Left renal pelvis (tissue), 4 donors: ENCODE measurements at regions not wholly inside any gene's neighbourhood (a gene's known extent, or its start where the extent isn't known, plus 50 kb on each side); places are given as distances from the start of the nearest gene placed in this dataset.
A peak's percentile ranks its signal among the peaks of the same experiment; 100 is the strongest.

Experiments
- DNase-seq, 4 donors: peaks; one replicate each; pipeline ENCODE4 v3.0.0-alpha.2; 2013; ENCODE audit warnings: low read depth in 4 of 4, low spot score in 3 of 4

- DNase-seq, result no peak
Observed at GRCh38 chr13:33508060-33508459, 222.5 kb upstream of the STARD13 start.

- DNase-seq, result no peak
Observed at GRCh38 chr13:33509642-33510229, 224.2 kb upstream of the STARD13 start.

DNA sequence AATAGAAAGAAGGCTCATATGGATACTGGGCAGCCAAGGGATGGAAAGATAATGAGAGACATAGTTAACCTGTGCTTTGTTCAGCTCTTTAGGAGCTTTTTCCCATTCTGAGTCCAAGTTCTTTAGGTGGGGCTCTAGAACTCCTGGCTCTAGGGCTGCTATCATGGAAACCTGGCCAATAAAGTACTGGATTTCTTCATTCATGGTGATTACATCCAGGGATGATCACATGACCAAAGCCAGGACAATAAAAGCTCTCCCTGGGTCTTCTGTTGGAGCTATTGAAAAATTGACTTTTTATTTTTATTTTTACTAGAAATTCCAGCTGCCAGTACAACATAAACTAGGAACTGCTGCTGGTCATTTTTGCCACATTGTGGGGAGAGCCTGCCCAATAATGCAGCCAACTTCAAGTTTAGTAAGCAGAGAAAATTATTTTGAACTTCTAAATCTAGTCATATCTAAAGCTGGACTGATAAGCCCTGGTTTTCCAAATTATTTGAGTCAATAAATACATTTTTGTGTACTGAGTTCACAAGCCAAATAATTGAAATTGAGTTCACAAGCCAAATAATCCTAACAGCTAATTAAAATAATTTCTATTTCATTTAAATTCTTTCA lies 224.9 kb upstream of the STARD13 start:
- DNase-seq, result no peak

DNA sequence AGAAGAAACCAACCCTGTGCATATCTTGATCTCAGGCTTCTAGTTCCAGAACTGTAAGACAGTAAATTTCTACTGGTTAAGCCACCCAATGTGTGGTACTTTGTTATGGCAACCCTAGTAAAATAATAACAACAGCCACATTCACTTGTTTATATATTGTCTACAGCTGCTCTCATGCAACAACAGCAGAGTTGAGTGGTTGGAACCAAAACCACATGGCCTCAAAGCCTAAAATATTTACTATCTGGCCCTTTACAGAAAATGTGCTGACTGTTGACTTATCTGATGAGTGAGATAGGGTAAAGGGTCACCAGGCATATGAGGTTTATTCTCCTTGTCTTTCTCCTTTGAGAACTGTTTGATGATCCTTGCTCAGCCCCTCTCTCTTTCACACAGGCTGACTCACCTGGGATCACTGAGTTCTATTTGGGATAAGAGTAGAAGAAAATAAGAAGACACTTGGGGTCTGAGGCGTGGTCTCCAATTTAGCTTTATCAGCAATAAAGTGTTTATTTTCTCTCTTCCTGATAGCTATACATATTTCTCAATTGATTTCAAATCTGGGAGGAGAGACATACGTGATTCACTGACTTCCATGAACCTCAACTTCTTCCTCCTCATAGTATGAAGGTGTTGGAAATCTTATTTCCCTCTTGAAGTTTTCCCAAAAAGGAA lies 227.5 kb upstream of the STARD13 start:
- DNase-seq, result no peak

DNA sequence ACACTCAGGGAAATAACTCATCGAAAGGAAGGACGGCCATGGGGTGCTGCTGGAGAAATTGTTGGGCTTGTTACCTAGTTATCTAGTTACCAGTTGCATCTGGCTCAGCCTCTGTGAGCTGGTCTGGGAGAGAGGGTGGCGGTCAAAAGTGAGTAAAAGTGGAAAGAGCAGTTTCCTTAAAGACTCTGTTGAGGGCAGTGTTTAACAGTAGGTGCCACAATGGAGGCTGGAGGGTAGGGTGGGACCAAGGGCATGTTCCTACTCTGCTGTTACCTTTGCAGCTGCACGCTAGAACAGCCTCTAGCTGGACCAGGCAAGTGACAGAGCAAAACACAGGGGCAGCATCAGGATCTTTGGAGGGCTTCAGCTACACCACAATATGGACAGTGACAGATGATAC lies 228.8 kb upstream of the STARD13 start:
- no peak for DNase-seq

DNA sequence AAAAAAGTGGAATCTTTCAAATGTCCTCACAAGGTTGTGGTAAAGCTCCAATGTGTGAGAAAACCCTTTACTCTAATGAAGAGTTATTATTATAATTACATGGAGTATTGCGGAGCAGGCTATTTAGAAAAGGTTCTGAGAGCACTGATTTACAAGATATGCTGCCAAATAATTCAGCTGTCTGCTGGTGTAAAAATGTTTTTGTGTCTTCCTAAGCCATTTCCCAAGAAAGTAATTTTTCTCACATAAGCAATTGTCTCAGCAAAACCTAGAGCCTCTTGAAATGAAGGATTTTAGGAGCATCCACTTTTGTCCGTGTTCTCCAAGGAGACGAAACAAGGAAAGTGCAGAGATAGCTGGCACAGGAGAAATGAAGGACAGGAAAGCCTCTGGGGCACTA lies 229.6 kb upstream of the STARD13 start:
- DNase-seq, result no peak

GRCh38 chr13:33518452-33518851 lies 232.9 kb upstream of the STARD13 start:
- no peak for DNase-seq

- DNase-seq, result no peak
Observed at GRCh38 chr13:33519561-33520467, 234.3 kb upstream of the STARD13 start.

DNA sequence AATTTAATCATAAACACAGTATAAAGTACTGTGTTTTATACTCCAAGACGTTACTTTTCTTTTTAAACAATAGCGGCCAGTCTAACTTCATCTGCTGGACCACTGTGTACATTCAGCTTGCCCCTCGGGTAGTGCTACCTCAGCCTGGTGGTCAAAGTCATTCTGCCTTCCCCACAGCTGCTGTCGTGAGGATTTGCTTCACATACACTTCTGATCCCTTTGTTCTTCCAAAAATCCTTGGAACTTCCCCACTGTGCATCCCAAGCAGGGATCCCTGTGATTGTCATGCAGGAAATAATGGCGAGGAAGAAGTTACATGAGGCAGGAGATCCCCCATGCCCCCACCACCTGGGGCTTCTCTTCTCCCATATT lies 234.9 kb upstream of the STARD13 start:
- no peak for DNase-seq

DNA sequence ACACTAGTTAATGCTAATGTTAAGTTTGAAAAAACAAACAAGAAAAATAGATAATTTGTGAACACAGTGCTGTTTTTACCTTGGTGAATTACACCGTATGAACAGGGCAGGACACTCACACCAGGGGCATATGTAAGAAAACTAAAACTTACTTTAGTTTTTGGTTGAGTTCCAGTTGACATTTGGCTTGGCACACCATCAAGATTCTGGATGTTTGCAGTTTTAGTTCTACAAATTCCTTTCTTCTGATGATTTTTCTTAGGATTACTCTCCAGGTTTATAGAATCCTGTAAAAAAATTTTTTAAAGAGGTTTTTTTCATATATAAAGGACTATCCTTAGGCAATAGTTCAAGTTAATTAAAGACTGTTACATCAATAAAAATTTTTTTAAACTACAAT lies 238.5 kb upstream of the STARD13 start:
- DNase-seq, result no peak

DNA sequence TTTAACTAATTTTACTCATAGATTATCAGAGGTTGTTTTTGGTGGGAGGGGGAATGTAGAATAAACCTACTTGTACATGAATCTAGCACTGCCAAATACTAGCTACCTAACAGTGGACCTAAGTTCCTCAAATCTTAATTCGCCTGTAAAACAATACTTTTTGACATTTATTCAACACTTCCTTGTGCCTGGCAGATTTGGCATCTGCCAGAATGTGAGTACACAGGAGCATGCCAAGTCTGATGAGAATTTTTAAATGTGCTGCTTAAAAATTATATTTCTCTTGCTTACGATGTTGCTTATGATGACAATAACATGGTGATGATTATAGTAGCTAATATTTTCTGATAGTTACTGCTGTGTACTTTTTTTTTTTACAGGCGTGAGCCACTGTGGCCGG lies 240.2 kb upstream of the STARD13 start:
- DNase-seq, result no peak

DNA sequence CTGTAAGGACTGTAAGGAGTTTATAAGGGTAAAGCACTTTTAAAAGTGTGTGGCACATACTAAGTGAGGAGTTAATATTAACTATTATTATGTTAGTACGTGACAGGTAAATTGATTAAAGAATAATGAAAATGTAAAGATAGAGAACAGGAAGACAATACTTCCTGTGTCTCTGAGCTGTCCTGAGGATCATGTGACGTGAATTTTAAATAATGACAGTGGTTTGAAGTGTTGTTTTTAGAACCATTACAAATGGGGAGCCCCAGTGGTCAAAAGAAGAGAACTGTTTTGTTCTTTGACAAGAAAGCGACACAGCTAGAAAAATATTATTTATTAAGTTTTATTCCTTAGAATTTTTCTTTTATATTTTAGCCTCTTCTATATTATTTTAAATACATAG lies 241.2 kb upstream of the STARD13 start:
- no peak for DNase-seq

DNA sequence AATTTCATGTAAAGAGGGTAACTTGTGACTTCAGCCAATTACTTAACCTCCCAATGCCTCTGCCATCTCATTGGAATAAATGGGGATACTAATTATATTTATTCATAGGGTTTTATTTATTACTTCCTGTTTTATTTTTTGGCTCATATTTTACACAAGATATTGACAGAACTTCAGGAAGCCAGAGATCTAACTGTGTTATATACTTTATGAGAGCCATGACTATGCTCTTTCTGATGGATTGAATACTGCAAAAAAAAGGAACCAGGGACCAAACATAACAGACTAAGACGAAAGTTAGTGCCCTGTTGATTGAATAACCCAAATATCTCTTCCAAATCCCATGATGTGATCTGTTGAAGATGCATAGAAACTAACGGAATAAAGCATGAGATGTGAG lies 243.3 kb upstream of the STARD13 start:
- DNase-seq, result no peak

DNA sequence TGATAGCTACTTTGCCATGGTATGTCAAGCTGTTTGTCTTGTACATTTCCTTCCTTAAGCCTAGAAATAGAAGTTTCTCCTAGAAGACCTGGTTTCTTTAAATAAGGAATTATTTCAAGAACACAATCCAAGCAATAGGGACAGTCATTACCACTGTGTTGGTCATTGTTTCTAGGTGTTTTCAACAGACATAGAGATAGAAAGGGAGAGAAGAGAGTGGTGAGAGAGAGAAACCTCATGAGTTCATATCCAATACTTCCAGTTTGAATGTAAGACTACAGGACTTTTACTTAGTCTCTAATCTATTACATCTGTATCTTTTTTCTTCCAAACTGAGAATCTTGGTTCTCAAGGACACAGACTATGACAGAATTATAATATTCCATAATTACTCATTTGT lies 245.9 kb upstream of the STARD13 start:
- DNase-seq, result no peak

GRCh38 chr13:33535061-33535460 lies 249.5 kb upstream of the STARD13 start:
- no peak for DNase-seq

- no peak for DNase-seq
Observed at GRCh38 chr13:33536601-33537000, 251.0 kb upstream of the STARD13 start.

- no peak for DNase-seq
Observed at GRCh38 chr13:33537026-33537425, 251.5 kb upstream of the STARD13 start.

GRCh38 chr13:33537676-33538075 lies 252.1 kb upstream of the STARD13 start:
- no peak for DNase-seq

DNA sequence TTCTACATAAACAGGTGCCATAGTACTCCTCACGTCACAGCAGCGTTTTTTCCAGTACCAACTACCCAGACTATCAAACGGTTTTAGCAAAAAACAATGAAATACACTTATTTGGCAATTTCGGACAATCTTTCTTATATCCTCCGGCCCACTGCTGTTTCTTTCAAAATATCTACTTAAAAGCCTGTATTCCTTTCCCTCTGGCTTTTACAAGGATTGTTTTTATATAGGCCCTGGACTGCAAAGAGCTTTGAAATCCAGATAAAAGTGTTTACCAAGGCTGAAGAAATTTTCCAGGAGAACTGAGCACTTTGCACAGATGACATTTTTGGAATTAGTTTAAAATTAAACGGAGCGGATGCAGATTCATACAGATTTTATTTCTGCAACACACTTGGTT lies 255.9 kb upstream of the STARD13 start:
- no peak for DNase-seq

- no peak for DNase-seq
Observed at GRCh38 chr13:33541962-33542308, 256.4 kb upstream of the STARD13 start.

GRCh38 chr13:33542309-33543088 lies 256.9 kb upstream of the STARD13 start:
- DNase-seq, result peak; percentile 96 to 98 (median 98)
